GM18870 (cell line): ENCODE measurements at regions not wholly inside any gene's neighbourhood (a gene's known extent, or its start where the extent isn't known, plus 50 kb on each side); places are given as distances from the start of the nearest gene placed in this dataset.

Experiments used
- ATAC-seq: cut with Tn5 transposase; IDR thresholded peaks from one replicate; pipeline ENCODE4 v1.9.1; 2021; ENCODE audit warnings: moderate library complexity; ENCODE audit not compliant: unreplicated experiment

GRCh38 chr12:62130834-62131552 lies 129.2 kb upstream of the USP15 start:
- ATAC-seq = no peak

GRCh38 chr12:62133440-62133839 lies 126.8 kb upstream of the USP15 start:
- no peak for ATAC-seq

GRCh38 chr12:62135553-62136200 lies 124.5 kb upstream of the USP15 start:
- no peak for ATAC-seq

GRCh38 chr12:62136496-62136895 lies 123.7 kb upstream of the USP15 start:
- ATAC-seq = no peak

- no peak for ATAC-seq
Observed at GRCh38 chr12:62138527-62138926, 121.7 kb upstream of the USP15 start.

GRCh38 chr12:62146318-62146717 lies 113.9 kb upstream of the USP15 start:
- no peak for ATAC-seq

GRCh38 chr12:62158013-62158412 lies 102.2 kb upstream of the USP15 start:
- no peak for ATAC-seq

- ATAC-seq = no peak
Observed at GRCh38 chr12:62158461-62159360, 101.5 kb upstream of the USP15 start.

- ATAC-seq = no peak
Observed at GRCh38 chr12:62162214-62162613, 98.0 kb upstream of the USP15 start.

- ATAC-seq = no peak
Observed at GRCh38 chr12:62163368-62163767, 96.8 kb upstream of the USP15 start.

- ATAC-seq = no peak
Observed at GRCh38 chr12:62164036-62164435, 96.2 kb upstream of the USP15 start.

- no peak for ATAC-seq
Observed at GRCh38 chr12:62166525-62166924, 93.7 kb upstream of the USP15 start.

GRCh38 chr12:62168411-62168810 lies 91.8 kb upstream of the USP15 start:
- no peak for ATAC-seq

- ATAC-seq = no peak
Observed at GRCh38 chr12:62170241-62170640, 90.0 kb upstream of the USP15 start.

- no peak for ATAC-seq
Observed at GRCh38 chr12:62190689-62191490, 69.3 kb upstream of the USP15 start.

GRCh38 chr12:62191491-62192179 lies 68.6 kb upstream of the USP15 start:
- ATAC-seq = no peak

- ATAC-seq = peak; percentile 97
Observed at GRCh38 chr12:62192180-62192902, 67.9 kb upstream of the USP15 start.

- ATAC-seq = peak; percentile 27
Observed at GRCh38 chr12:62192903-62193250, 67.3 kb upstream of the USP15 start.

- ATAC-seq = no peak
Observed at GRCh38 chr12:62194031-62194430, 66.2 kb upstream of the USP15 start.

- no peak for ATAC-seq
Observed at GRCh38 chr12:62194616-62195015, 65.6 kb upstream of the USP15 start.
